BLaER1 (cell line): ENCODE measurements at regions not wholly inside any gene's neighbourhood (a gene's known extent, or its start where the extent isn't known, plus 50 kb on each side); places are given as distances from the start of the nearest gene placed in this dataset.

ENCODE experiments used
- H3K27ac ChIP-seq: shearing (Covaris generic); formaldehyde crosslinking; 2 replicates; pipeline ENCODE4 v1.8.1; 2022
- H3K27me3 ChIP-seq: shearing (Covaris generic); formaldehyde crosslinking; 2 replicates; pipeline ENCODE4 v1.8.1; 2022
- H3K36me3 ChIP-seq: shearing (Covaris generic); formaldehyde crosslinking; 2 replicates; pipeline ENCODE4 v1.8.1; 2022
- H3K4me1 ChIP-seq: shearing (Covaris generic); formaldehyde crosslinking; 2 replicates; pipeline ENCODE4 v1.8.1; 2022
- H3K4me2 ChIP-seq: shearing (Covaris generic); formaldehyde crosslinking; 2 replicates; pipeline ENCODE4 v1.8.1; 2022
- H3K4me3 ChIP-seq: shearing (Covaris generic); formaldehyde crosslinking; 2 replicates; pipeline ENCODE4 v1.8.1; 2022
- H3K9ac ChIP-seq: shearing (Covaris generic); formaldehyde crosslinking; 2 replicates; pipeline ENCODE4 v1.8.1; 2022
- H3K9me3 ChIP-seq: shearing (Covaris generic); formaldehyde crosslinking; 2 replicates; pipeline ENCODE4 v1.8.1; 2022
- H4K20me1 ChIP-seq: shearing (Covaris generic); formaldehyde crosslinking; 2 replicates; pipeline ENCODE4 v1.8.1; 2022
- Cebpa-rat ChIP-seq: shearing (Covaris generic); IDR thresholded peaks from 2 replicates; pipeline ENCODE4 v1.8.1; 2022

- H3K27me3 ChIP-seq = no peaks in the 10 kb centered on the region
- no peak overlapping the region for H3K9ac ChIP-seq
Observed at GRCh38 chr9:115249488-115249887, 131.5 kb upstream of the TNC start.

DNA sequence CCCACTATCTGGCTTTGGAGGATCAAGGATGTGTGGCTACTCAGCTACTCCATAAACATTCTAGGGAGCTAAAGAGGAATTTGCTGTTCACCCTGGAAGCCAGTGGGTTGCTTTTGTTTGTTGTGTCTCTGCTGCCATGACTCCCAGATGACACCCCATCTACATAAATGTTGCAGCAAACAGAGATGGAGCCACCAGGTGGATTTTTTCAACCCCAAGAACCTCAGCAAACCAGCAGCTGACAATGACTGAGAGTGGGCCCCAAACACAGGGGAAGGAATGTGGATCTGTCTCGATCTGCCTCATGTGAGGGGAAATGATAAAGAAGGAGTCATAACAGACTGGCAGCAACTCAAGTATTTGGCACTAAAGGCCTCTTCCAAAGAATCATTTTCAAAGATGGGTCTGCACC lies 132.7 kb upstream of the TNC start:
- no peak overlapping the region for H3K4me2 ChIP-seq
- no peak for TF ChIP-seq Cebpa-rat
- no peaks in the 10 kb centered on the region for H3K36me3 ChIP-seq
- no peak overlapping the region for H3K4me3 ChIP-seq
- no peak overlapping the region for H3K9ac ChIP-seq
- H3K9me3 ChIP-seq = no peaks in the 10 kb centered on the region
- no peaks in the 10 kb centered on the region for H3K4me1 ChIP-seq
- no peaks in the 10 kb centered on the region for H3K27me3 ChIP-seq
- H4K20me1 ChIP-seq = no peaks in the 10 kb centered on the region
- no peak overlapping the region for H3K27ac ChIP-seq

More at GRCh38 chr9:115249488-115249887, 131.5 kb upstream of the TNC start:
- TF ChIP-seq Cebpa-rat = no peak
- Histone ChIP-seq H4K20me1 (no peaks in the 10 kb centered on the region), H3K4me3 (no peak overlapping the region), H3K36me3 (no peaks in the 10 kb centered on the region), H3K9me3 (no peaks in the 10 kb centered on the region), H3K4me2 (no peak overlapping the region), H3K4me1 (no peaks in the 10 kb centered on the region), H3K27ac (no peak overlapping the region)

GRCh38 chr9:115254287-115255180 lies 136.6 kb upstream of the TNC start:
- H3K36me3 ChIP-seq = no peaks in the 10 kb centered on the region
- no peak overlapping the region for H3K27ac ChIP-seq
- no peak overlapping the region for H3K9ac ChIP-seq
- no peaks in the 10 kb centered on the region for H4K20me1 ChIP-seq
- H3K4me3 ChIP-seq = no peak overlapping the region
- H3K9me3 ChIP-seq = no peaks in the 10 kb centered on the region
- no peaks in the 10 kb centered on the region for H3K4me1 ChIP-seq
- H3K27me3 ChIP-seq = no peaks in the 10 kb centered on the region
- no peak for TF ChIP-seq Cebpa-rat
- no peak overlapping the region for H3K4me2 ChIP-seq

GRCh38 chr9:115261656-115262081 lies 143.7 kb upstream of the TNC start:
- Histone ChIP-seq H3K4me3 (no peak overlapping the region), H3K27me3 (no peaks in the 10 kb centered on the region), H4K20me1 (no peaks in the 10 kb centered on the region), H3K4me1 (no peaks in the 10 kb centered on the region), H3K4me2 (no peak overlapping the region), H3K36me3 (no peaks in the 10 kb centered on the region), H3K9ac (no peak overlapping the region), H3K9me3 (no peaks in the 10 kb centered on the region), H3K27ac (no peak overlapping the region)
- no peak for TF ChIP-seq Cebpa-rat

GRCh38 chr9:115262477-115262876 lies 144.5 kb upstream of the TNC start:
- Histone ChIP-seq H3K27ac (no peak overlapping the region), H3K27me3 (no peaks in the 10 kb centered on the region), H3K4me2 (no peak overlapping the region), H3K9ac (no peak overlapping the region), H3K4me3 (no peak overlapping the region), H3K4me1 (no peaks in the 10 kb centered on the region), H4K20me1 (no peaks in the 10 kb centered on the region), H3K9me3 (no peaks in the 10 kb centered on the region), H3K36me3 (no peaks in the 10 kb centered on the region)
- no peak for TF ChIP-seq Cebpa-rat

- H3K4me3 ChIP-seq = no peak overlapping the region
- H4K20me1 ChIP-seq = no peaks in the 10 kb centered on the region
- H3K9me3 ChIP-seq = no peaks in the 10 kb centered on the region
- no peak for TF ChIP-seq Cebpa-rat
- no peak overlapping the region for H3K9ac ChIP-seq
- no peaks in the 10 kb centered on the region for H3K4me1 ChIP-seq
- H3K36me3 ChIP-seq = no peaks in the 10 kb centered on the region
- no peak overlapping the region for H3K4me2 ChIP-seq
- no peak overlapping the region for H3K27ac ChIP-seq
- no peaks in the 10 kb centered on the region for H3K27me3 ChIP-seq
Observed at GRCh38 chr9:115262952-115263351, 145.0 kb upstream of the TNC start.

GRCh38 chr9:115263371-115264075 lies 145.6 kb upstream of the TNC start:
- no peak for TF ChIP-seq Cebpa-rat
- Histone ChIP-seq H3K36me3 (no peaks in the 10 kb centered on the region), H3K4me3 (no peak overlapping the region), H4K20me1 (no peaks in the 10 kb centered on the region), H3K4me1 (no peaks in the 10 kb centered on the region), H3K4me2 (no peak overlapping the region), H3K9ac (no peak overlapping the region), H3K27me3 (no peaks in the 10 kb centered on the region), H3K9me3 (no peaks in the 10 kb centered on the region), H3K27ac (no peak overlapping the region)

GRCh38 chr9:115264313-115264712 lies 146.4 kb upstream of the TNC start:
- no peak overlapping the region for H3K4me3 ChIP-seq
- no peak overlapping the region for H3K9ac ChIP-seq
- TF ChIP-seq Cebpa-rat = no peak
- no peak overlapping the region for H3K4me2 ChIP-seq
- no peaks in the 10 kb centered on the region for H4K20me1 ChIP-seq
- no peak overlapping the region for H3K27ac ChIP-seq
- H3K36me3 ChIP-seq = no peaks in the 10 kb centered on the region
- H3K27me3 ChIP-seq = no peaks in the 10 kb centered on the region
- no peaks in the 10 kb centered on the region for H3K4me1 ChIP-seq
- no peaks in the 10 kb centered on the region for H3K9me3 ChIP-seq

GRCh38 chr9:115267790-115268189 lies 149.8 kb upstream of the TNC start:
- H3K4me2 ChIP-seq = no peak overlapping the region
- no peak for TF ChIP-seq Cebpa-rat
- no peaks in the 10 kb centered on the region for H3K36me3 ChIP-seq
- H3K9me3 ChIP-seq = no peaks in the 10 kb centered on the region
- no peaks in the 10 kb centered on the region for H3K4me1 ChIP-seq
- H3K9ac ChIP-seq = no peak overlapping the region
- H3K27ac ChIP-seq = no peak overlapping the region
- no peak overlapping the region for H3K4me3 ChIP-seq
- H4K20me1 ChIP-seq = no peaks in the 10 kb centered on the region
- H3K27me3 ChIP-seq = no peaks in the 10 kb centered on the region

DNA sequence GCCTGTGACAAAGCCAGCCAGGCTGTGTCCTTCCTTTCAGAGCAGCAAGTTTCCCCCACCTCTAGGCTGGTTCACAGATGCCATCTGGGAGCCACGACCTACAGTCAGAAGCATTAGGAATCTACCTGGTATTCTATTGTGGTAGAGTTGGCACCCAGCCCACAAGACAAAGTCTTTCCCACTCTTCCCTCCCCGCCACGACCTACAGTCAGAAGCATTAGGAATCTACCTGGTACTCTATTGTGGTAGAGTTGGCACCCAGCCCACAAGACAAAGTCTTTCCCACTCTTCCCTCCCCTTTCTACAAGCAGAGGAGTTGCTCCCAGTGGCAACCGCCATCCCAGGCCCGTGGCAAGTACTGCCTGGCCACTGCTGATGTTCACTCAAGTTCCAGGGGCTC lies 157.8 kb upstream of the TNC start:
- no peaks in the 10 kb centered on the region for H3K36me3 ChIP-seq
- H3K27me3 ChIP-seq = no peaks in the 10 kb centered on the region
- no peak overlapping the region for H3K27ac ChIP-seq
- H3K4me3 ChIP-seq = no peak overlapping the region
- no peaks in the 10 kb centered on the region for H4K20me1 ChIP-seq
- no peaks in the 10 kb centered on the region for H3K9me3 ChIP-seq
- no peak for TF ChIP-seq Cebpa-rat
- H3K4me1 ChIP-seq = no peaks in the 10 kb centered on the region
- H3K4me2 ChIP-seq = no peak overlapping the region
- no peak overlapping the region for H3K9ac ChIP-seq
